NCI-H82 treated with DMSO at 0.1 percent for 48 hours (cell line): ENCODE measurements at regions not wholly inside any gene's neighbourhood (a gene's known extent, or its start where the extent isn't known, plus 50 kb on each side); places are given as distances from the start of the nearest gene placed in this dataset.

Experiments used
- DNase-seq: peaks from one replicate; lab custom pipeline; 2025; ENCODE audit not compliant: unreplicated experiment; lab: John Stamatoyannopoulos, UW

GRCh38 chr9:126088336-126088735 is 238.3 kb upstream of the MVB12B start:
- DNase-seq = no peak

GRCh38 chr9:126089789-126090188 is 236.8 kb upstream of the MVB12B start:
- DNase-seq = no peak

- DNase-seq = no peak
Measured at GRCh38 chr9:126093771-126094170, 232.9 kb upstream of the MVB12B start.

GRCh38 chr9:126095546-126096190 is 231.0 kb upstream of the MVB12B start:
- DNase-seq = no peak

- DNase-seq = no peak
Measured at GRCh38 chr9:126096340-126096739, 230.3 kb upstream of the MVB12B start.

- no peak for DNase-seq
Measured at GRCh38 chr9:126097679-126098078, 228.9 kb upstream of the MVB12B start.

GRCh38 chr9:126106404-126106803 is 220.2 kb upstream of the MVB12B start:
- DNase-seq = no peak

GRCh38 chr9:126107693-126108092 is 218.9 kb upstream of the MVB12B start:
- DNase-seq = no peak

- no peak for DNase-seq
Measured at GRCh38 chr9:126108240-126108639, 218.4 kb upstream of the MVB12B start.

- DNase-seq = no peak
Measured at GRCh38 chr9:126109575-126109974, 217.1 kb upstream of the MVB12B start.

GRCh38 chr9:126111556-126111955 is 215.1 kb upstream of the MVB12B start:
- no peak for DNase-seq

GRCh38 chr9:126112135-126112720 is 214.4 kb upstream of the MVB12B start:
- DNase-seq = no peak

GRCh38 chr9:126113176-126113575 is 213.5 kb upstream of the MVB12B start:
- no peak for DNase-seq

- DNase-seq = no peak
Measured at GRCh38 chr9:126113756-126114408, 212.7 kb upstream of the MVB12B start.

- DNase-seq = no peak
Measured at GRCh38 chr9:126114409-126114760, 212.2 kb upstream of the MVB12B start.

- no peak for DNase-seq
Measured at GRCh38 chr9:126114850-126115460, 211.7 kb upstream of the MVB12B start.

- no peak for DNase-seq
Measured at GRCh38 chr9:126116351-126117157, 210.1 kb upstream of the MVB12B start.

GRCh38 chr9:126117158-126117425 is 209.5 kb upstream of the MVB12B start:
- no peak for DNase-seq

GRCh38 chr9:126117631-126118030 is 209.0 kb upstream of the MVB12B start:
- no peak for DNase-seq

GRCh38 chr9:126119731-126120130 is 206.9 kb upstream of the MVB12B start:
- DNase-seq = no peak

GRCh38 chr9:126122901-126123616 is 203.6 kb upstream of the MVB12B start:
- DNase-seq = no peak
